GM12801 (cell line): ENCODE measurements at regions not wholly inside any gene's neighbourhood (a gene's known extent, or its start where the extent isn't known, plus 50 kb on each side); places are given as distances from the start of the nearest gene placed in this dataset.

Experiments used
- TF ChIP-seq, protein P1 (sequence below): IDR thresholded peaks from one replicate; pipeline ENCODE4 v1.5.1; 2011; ENCODE audit warnings: control low read depth; ENCODE audit not compliant: insufficient read length; ENCODE audit errors: extremely low read depth

- TF ChIP-seq, protein P1, sequence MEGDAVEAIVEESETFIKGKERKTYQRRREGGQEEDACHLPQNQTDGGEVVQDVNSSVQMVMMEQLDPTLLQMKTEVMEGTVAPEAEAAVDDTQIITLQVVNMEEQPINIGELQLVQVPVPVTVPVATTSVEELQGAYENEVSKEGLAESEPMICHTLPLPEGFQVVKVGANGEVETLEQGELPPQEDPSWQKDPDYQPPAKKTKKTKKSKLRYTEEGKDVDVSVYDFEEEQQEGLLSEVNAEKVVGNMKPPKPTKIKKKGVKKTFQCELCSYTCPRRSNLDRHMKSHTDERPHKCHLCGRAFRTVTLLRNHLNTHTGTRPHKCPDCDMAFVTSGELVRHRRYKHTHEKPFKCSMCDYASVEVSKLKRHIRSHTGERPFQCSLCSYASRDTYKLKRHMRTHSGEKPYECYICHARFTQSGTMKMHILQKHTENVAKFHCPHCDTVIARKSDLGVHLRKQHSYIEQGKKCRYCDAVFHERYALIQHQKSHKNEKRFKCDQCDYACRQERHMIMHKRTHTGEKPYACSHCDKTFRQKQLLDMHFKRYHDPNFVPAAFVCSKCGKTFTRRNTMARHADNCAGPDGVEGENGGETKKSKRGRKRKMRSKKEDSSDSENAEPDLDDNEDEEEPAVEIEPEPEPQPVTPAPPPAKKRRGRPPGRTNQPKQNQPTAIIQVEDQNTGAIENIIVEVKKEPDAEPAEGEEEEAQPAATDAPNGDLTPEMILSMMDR, result no peak
These were observed 253.7 kb upstream of the PWP1 start for GRCh38 chr12:107431942-107432341.

GRCh38 chr12:107435072-107435471 lies 250.5 kb upstream of the PWP1 start:
- TF ChIP-seq, protein P1, result no peak

GRCh38 chr12:107435520-107435919 lies 250.1 kb upstream of the PWP1 start:
- TF ChIP-seq, protein P1, result no peak

DNA sequence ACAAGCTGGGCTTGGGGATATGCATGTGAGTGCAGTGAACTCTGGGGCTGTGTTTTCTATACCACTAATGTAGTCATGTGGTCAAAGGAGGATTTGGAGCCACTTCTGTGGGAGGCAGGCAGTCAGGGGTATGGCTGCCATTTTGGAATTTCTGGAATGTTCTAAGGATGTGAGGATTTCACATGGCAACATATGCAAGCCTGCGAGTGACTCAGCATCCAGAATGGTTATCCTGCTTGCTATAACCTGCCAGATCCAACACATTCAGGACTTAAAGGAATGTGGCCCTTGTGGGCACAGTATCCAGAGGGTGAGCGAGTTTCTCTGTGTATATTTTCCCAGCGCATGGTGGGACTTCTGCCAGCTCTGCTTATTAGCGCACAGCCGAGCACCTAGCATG lies 249.2 kb upstream of the PWP1 start:
- TF ChIP-seq, protein P1, result no peak

GRCh38 chr12:107436836-107437235 lies 248.8 kb upstream of the PWP1 start:
- TF ChIP-seq, protein P1, result no peak

GRCh38 chr12:107437954-107438353 lies 247.6 kb upstream of the PWP1 start:
- TF ChIP-seq, protein P1, result no peak

DNA sequence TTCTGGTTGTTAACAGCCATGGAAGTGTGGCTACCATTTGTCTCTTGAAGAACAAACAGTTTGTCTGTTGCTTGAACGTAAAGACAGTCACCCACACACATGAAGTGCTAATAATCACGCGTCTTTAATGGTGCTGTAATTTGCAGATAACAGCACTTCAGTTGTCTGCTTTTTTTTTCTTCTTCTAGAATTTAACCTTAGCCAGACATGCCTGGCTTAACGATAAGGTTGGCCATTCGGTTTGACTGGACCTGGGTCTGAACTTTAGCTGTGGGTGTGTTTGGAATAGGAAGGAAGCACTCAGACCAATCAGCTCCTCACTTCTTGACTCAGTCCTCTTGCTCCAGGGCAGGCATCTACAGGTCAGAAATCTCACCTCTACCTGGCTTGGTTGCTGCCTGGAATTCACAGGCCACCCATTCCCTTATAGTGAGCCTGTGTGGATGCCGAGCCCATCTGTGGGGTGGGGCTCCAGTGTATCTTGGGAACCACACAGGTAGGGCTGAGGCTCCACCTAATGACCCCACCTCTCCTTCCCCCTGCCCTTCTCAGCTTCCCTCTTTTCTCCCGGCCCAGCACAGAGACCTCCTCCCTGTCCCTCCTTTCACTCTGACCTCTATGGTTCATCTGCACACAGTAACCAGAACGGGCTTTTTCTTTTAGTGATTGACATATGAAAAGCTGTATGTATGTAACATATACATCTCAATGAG lies 246.4 kb upstream of the PWP1 start:
- TF ChIP-seq, protein P1, result no peak
